Choroid plexus epithelial cell (primary cell): ENCODE measurements at regions not wholly inside any gene's neighbourhood (a gene's known extent, or its start where the extent isn't known, plus 50 kb on each side); places are given as distances from the start of the nearest gene placed in this dataset.

Source experiments
- DNase-seq: peaks from one replicate; pipeline ENCODE4 v3.0.0-alpha.2; 2010; ENCODE audit warnings: low read depth
- H3K4me3 ChIP-seq: 2 replicates; pipeline ENCODE4 v1.5.1; 2011; ENCODE audit warnings: low read depth, mild to moderate bottlenecking, control low read depth, low read length, moderate library complexity
- TF ChIP-seq, protein P1 (sequence below): conservative IDR thresholded peaks from 2 replicates; pipeline ENCODE4 v1.5.1; 2011; ENCODE audit warnings: low read depth, mild to moderate bottlenecking, control low read depth, inconsistent platforms, low read length, moderate library complexity

DNA sequence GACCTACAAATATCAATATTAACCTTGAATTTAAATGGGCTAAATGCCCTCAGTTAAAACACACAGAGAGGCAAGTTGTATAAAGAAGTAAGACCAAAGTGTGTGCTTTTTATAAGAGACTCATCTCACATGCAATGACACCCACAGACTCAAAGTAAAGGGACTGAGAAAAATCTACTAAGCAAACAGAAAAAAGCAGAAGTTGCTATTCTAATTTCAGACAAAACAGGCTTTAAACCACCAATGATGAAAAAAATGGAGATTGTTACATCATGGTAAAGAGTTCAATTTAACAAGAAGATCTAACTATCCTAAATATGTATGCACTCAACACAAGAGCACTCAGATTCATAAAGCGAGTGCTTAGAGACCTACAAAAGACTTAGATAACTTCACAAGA is 741.9 kb upstream of the MARCKS start:
- TF ChIP-seq, protein P1, sequence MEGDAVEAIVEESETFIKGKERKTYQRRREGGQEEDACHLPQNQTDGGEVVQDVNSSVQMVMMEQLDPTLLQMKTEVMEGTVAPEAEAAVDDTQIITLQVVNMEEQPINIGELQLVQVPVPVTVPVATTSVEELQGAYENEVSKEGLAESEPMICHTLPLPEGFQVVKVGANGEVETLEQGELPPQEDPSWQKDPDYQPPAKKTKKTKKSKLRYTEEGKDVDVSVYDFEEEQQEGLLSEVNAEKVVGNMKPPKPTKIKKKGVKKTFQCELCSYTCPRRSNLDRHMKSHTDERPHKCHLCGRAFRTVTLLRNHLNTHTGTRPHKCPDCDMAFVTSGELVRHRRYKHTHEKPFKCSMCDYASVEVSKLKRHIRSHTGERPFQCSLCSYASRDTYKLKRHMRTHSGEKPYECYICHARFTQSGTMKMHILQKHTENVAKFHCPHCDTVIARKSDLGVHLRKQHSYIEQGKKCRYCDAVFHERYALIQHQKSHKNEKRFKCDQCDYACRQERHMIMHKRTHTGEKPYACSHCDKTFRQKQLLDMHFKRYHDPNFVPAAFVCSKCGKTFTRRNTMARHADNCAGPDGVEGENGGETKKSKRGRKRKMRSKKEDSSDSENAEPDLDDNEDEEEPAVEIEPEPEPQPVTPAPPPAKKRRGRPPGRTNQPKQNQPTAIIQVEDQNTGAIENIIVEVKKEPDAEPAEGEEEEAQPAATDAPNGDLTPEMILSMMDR = no peak
- H3K4me3 ChIP-seq = no peak overlapping the region
- no peak for DNase-seq

DNA sequence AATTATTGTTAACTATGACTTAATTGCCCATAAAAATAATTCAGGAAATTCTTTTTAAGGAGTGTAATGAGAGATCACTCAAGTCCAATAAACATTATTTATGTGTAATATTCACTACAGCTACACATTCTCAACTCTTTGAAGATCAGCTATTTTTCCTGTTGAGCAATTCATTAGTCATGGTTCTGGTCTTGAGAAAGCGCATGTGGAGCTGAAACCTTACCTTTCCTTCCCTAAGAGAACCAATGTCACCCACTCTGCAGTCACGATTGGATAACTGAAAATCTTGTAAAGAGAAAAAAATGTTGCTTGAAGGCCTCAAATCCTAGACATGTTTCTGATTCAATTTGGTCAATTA is 736.9 kb upstream of the MARCKS start:
- TF ChIP-seq, protein P1 = no peak
- peak; percentile 98 for DNase-seq
- no peak overlapping the region for H3K4me3 ChIP-seq

- peak; percentile 99 for DNase-seq
Measured at GRCh38 chr6:113120582-113121285, 736.4 kb upstream of the MARCKS start.

DNA sequence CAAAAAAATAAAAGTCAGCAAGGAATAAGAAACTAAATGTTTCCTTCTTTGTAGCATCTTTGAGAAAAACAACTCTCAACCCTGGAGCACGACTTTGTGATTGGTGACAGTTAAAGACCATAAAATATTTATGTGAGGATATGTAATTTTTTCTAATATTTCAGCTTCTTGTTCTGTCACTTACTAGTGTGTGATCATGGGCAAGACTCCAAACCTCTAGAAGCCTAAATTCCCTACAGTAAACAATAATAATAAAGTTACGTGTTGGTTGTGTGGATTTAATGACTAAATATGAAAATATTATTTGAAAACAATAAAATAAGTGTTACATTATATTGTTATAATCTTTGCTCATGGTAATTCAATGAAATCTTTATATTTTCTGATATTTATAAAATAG is 735.6 kb upstream of the MARCKS start:
- DNase-seq = no peak
- TF ChIP-seq, protein P1 = no peak
- H3K4me3 ChIP-seq = no peak overlapping the region

More at GRCh38 chr6:113120582-113121285, 736.4 kb upstream of the MARCKS start:
- TF ChIP-seq, protein P1 = peak; percentile 8
- H3K4me3 ChIP-seq = no peak overlapping the region

DNA sequence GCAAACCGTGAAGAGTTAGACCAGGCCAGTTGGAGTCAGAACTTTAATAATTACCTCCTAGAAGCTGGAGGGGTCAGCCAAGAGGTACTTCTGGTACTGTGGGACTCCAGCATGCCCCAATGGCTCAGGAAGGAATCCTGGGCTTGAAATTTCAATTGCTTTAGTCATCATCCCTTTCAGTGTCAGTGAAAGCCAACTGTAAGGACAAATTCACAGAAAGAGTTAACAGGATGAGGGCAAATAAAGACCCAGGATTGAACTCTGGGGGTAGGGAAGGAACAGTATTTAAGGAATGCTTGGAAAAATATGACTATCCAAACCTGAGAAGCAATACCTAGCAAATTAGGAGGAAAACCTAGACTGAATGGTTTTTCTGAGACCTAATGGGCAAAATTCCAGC is 735.1 kb upstream of the MARCKS start:
- no peak overlapping the region for H3K4me3 ChIP-seq
- TF ChIP-seq, protein P1 = peak; percentile 60
- DNase-seq = peak; percentile 95

- no peak overlapping the region for H3K4me3 ChIP-seq
- TF ChIP-seq, protein P1 = no peak
- DNase-seq = no peak
Measured at GRCh38 chr6:113125626-113126025, 731.5 kb upstream of the MARCKS start.

- DNase-seq = no peak
- TF ChIP-seq, protein P1 = no peak
- H3K4me3 ChIP-seq = no peak overlapping the region
Measured at GRCh38 chr6:113127786-113128419, 729.2 kb upstream of the MARCKS start.
